K562 (cell line): ENCODE measurements at regions not wholly inside any gene's neighbourhood (a gene's known extent, or its start where the extent isn't known, plus 50 kb on each side); places are given as distances from the start of the nearest gene placed in this dataset.

Experiments
- CBX3 ChIP-seq, 2 experiments: IDR thresholded peaks; 1 replicate in 1 of 2; 2 replicates in 1 of 2; pipeline ENCODE4 v1.6.1; 2012; ENCODE audit warnings: inconsistent platforms in 2 of 2, low read length in 2 of 2, borderline replicate concordance in 1 of 2, control low read depth in 1 of 2
- CEBPG ChIP-seq, 3 experiments: fragments of 200-800 bp in 1 of 3; sonication (Bioruptor generic) in 1 of 3; sonication (generic) in 1 of 3; formaldehyde crosslinking in 1 of 3; IDR thresholded peaks in 2 of 3; conservative IDR thresholded peaks in 1 of 3; 2 replicates each; pipeline versions ENCODE4 v1.6.1 to v1.8.0; 2016 to 2022; ENCODE audit warnings: missing compliant biosample characterization in 2 of 3, missing genetic modification characterization in 2 of 3, mild to moderate bottlenecking in 1 of 3, missing genetic modification reagents in 1 of 3
- ETS2 ChIP-seq: IDR thresholded peaks from 2 replicates; pipeline ENCODE4 v1.6.1; 2016; ENCODE audit warnings: borderline replicate concordance, missing genetic modification characterization, mild to moderate bottlenecking, moderate library complexity, missing compliant biosample characterization; ENCODE audit not compliant: poor library complexity, severe bottlenecking
- ETV1 ChIP-seq: fragments of 450-650 bp; conservative IDR thresholded peaks from 2 replicates; pipeline ENCODE4 v1.6.1; 2016; ENCODE audit warnings: missing genetic modification characterization, control low read depth, low read depth, missing compliant biosample characterization
- PTRF ChIP-seq: fragments of 450-650 bp; IDR thresholded peaks from 2 replicates; pipeline ENCODE4 v1.6.1; 2016; ENCODE audit warnings: mild to moderate bottlenecking, missing genetic modification characterization, missing compliant biosample characterization
- RB1 ChIP-seq: fragments of 450-650 bp; IDR thresholded peaks from 2 replicates; pipeline ENCODE4 v1.6.1; 2017; ENCODE audit warnings: low read depth, mild to moderate bottlenecking
- STAG1 ChIP-seq: sonication (generic); formaldehyde crosslinking; IDR thresholded peaks from 2 replicates; pipeline ENCODE4 v1.5.0; 2020; ENCODE audit warnings: missing genetic modification reagents, borderline replicate concordance
- ZBTB1 ChIP-seq: sonication (generic); formaldehyde crosslinking; IDR thresholded peaks from 2 replicates; pipeline ENCODE4 v1.8.1; 2023; ENCODE audit warnings: missing genetic modification reagents, low read depth, mild to moderate bottlenecking, borderline replicate concordance
- ZNF121 ChIP-seq: sonication (generic); formaldehyde crosslinking; conservative IDR thresholded peaks from 2 replicates; pipeline ENCODE4 v1.8.0; 2022; ENCODE audit warnings: missing genetic modification reagents
- ZNF274 ChIP-seq: IDR thresholded peaks from 2 replicates; pipeline ENCODE4 v1.6.1; 2011; ENCODE audit warnings: low read depth, mild to moderate bottlenecking, low read length, moderate library complexity, borderline replicate concordance
- ZNF57 ChIP-seq: fragments of 450-650 bp; formaldehyde crosslinking; IDR thresholded peaks from 2 replicates; pipeline ENCODE4 v1.4.0; 2020; ENCODE audit warnings: mild to moderate bottlenecking, moderate library complexity
- TF ChIP-seq, protein P1 (sequence below): sonication (generic); formaldehyde crosslinking; IDR thresholded peaks from 2 replicates; pipeline ENCODE4 v1.4.0; 2020; ENCODE audit warnings: mild to moderate bottlenecking, missing genetic modification reagents

DNA sequence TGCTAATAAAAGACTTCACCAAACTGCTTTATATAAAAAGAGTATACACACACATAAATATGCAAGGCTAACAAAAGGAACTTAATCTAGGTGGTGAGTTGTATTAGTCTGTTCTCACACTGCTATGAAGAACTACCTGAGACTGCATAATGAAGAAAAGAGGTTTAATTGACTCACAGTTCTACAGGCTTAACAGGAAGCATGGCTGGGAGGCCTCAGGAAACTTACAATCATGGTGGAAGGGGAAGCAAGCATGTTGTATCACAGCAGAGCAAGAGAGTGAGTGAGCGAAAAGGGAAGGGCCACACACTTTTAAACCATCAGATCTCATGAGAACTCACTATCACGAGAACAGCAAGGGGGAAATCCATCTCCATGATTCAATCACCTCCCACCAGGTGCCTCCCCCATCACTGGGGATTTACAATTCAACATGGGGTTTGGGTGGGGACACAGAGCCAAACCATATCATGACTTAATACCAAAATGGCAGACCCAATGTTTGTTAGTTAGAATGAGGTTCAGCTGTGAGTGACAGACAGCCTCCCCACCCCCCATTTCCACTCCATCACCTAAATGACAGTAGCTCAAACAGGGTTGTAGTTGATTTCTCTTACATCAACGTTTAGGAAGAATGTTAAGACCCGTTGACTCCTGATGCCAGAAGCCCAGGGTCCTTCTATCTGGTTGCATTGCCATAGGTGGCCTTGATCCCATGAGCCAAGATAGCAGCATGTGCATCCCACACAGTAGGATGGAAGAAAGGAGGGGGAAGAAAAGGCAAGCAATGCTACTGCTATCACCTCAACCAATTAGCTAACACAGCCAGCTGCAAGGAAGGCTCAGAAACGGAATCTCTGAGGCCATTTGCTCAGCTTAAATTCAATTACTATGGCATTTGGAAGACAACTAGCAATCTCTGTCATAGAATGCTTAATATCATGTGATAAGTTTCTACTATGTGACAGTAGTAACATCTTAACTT, 77.0 kb downstream of the CCDC71L start (continued):
- no peak for TF ChIP-seq STAG1 (CRISPR knock-in tag)
- TF ChIP-seq CEBPG (CRISPR knock-in tag; IDR thresholded peaks at IDR 0.05) = no peak
- no peak for TF ChIP-seq CEBPG (tag; conservative IDR thresholded peaks at IDR 0.05 in 1 of 2, IDR thresholded peaks at IDR 0.05 in 1 of 2)
- peak in 1 of 2 experiments; percentile 74; a peak in 2 of 3 replicates for TF ChIP-seq CBX3 (IDR thresholded peaks at IDR 0.05; ENCODE audit: borderline replicate concordance in 1 of 2, low read length in 2 of 2)
- TF ChIP-seq ZNF57 (CRISPR knock-in tag) = no peak
- no peak for TF ChIP-seq ZNF121 (CRISPR knock-in tag)
- no peak for TF ChIP-seq ZBTB1 (CRISPR knock-in tag)
- TF ChIP-seq ETS2 (tag) = no peak
- no peak for TF ChIP-seq ZNF274
- TF ChIP-seq ETV1 (tag) = 0 out of 2 replicates have a peak, but pooled peaks have one; percentile 19
- peak; percentile 22; the same call in 1 of the 2 replicates for TF ChIP-seq PTRF (tag)
- TF ChIP-seq, protein P1, sequence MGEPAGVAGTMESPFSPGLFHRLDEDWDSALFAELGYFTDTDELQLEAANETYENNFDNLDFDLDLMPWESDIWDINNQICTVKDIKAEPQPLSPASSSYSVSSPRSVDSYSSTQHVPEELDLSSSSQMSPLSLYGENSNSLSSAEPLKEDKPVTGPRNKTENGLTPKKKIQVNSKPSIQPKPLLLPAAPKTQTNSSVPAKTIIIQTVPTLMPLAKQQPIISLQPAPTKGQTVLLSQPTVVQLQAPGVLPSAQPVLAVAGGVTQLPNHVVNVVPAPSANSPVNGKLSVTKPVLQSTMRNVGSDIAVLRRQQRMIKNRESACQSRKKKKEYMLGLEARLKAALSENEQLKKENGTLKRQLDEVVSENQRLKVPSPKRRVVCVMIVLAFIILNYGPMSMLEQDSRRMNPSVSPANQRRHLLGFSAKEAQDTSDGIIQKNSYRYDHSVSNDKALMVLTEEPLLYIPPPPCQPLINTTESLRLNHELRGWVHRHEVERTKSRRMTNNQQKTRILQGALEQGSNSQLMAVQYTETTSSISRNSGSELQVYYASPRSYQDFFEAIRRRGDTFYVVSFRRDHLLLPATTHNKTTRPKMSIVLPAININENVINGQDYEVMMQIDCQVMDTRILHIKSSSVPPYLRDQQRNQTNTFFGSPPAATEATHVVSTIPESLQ (CRISPR knock-in tag) = peak; percentile 48; the same call in 1 of the 2 replicates
- TF ChIP-seq RB1 = no peak
